GM12864 (cell line): ENCODE measurements at regions not wholly inside any gene's neighbourhood (a gene's known extent, or its start where the extent isn't known, plus 50 kb on each side); places are given as distances from the start of the nearest gene placed in this dataset.

Experiments used
- DNase-seq: peaks from one replicate; pipeline ENCODE4 v3.0.0-alpha.2; 2011; ENCODE audit warnings: low read depth
- H3K4me3 ChIP-seq: 2 replicates; pipeline ENCODE4 v1.5.1; 2011; ENCODE audit warnings: mild to moderate bottlenecking, low read depth, low read length, control low read depth
- CTCF ChIP-seq: IDR thresholded peaks from 2 replicates; pipeline ENCODE4 v1.5.1; 2011; ENCODE audit warnings: low read depth, mild to moderate bottlenecking, moderate library complexity, low read length, control low read depth, inconsistent platforms; ENCODE audit errors: missing control alignments

GRCh38 chr16:86783636-86784626 is 205.6 kb downstream of the FOXL1 start:
- no peak for TF ChIP-seq CTCF
- no peak overlapping the region for H3K4me3 ChIP-seq
- no peak for DNase-seq

- no peak overlapping the region for H3K4me3 ChIP-seq
- DNase-seq, result no peak
- TF ChIP-seq CTCF, result no peak
Measured at GRCh38 chr16:86786338-86786737, 208.0 kb downstream of the FOXL1 start.

- no peak overlapping the region for H3K4me3 ChIP-seq
- DNase-seq, result no peak
- TF ChIP-seq CTCF, result no peak
Measured at GRCh38 chr16:86786994-86787393, 208.6 kb downstream of the FOXL1 start.

- DNase-seq, result no peak
- no peak overlapping the region for H3K4me3 ChIP-seq
- TF ChIP-seq CTCF, result no peak
Measured at GRCh38 chr16:86787538-86787937, 209.2 kb downstream of the FOXL1 start.

- no peak for TF ChIP-seq CTCF
- H3K4me3 ChIP-seq, result no peak overlapping the region
- DNase-seq, result no peak
Measured at GRCh38 chr16:86789621-86790051, 211.3 kb downstream of the FOXL1 start.

GRCh38 chr16:86791287-86792035 is 213.1 kb downstream of the FOXL1 start:
- H3K4me3 ChIP-seq, result no peak overlapping the region
- no peak for DNase-seq
- no peak for TF ChIP-seq CTCF
